ENCODE measurements at regions not wholly inside any gene's neighbourhood (a gene's known extent, or its start where the extent isn't known, plus 50 kb on each side); places are given as distances from the start of the nearest gene placed in this dataset.

DNA sequence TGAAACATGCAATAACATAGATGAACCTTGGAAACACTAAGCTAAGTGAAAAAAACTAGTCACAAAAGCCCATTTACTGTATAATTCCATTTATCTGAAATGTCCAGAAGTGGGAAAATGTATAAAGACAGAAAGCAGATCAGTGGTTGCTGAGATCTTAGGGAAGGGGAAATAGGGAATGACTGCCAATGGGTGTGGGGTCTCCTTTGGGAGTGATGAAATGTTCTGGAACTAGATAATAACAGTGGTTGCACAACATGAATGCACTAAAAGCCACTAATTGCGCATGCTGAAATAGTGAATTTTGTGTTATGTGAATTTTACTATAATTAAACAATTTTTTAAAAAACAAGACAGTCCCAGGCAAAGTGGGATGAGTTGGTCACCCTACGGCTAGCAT, 472.8 kb downstream of the CCDC171 start:
- no peak for DNase-seq

- DNase-seq, result no peak
These were observed 474.0 kb downstream of the CCDC171 start for GRCh38 chr9:16026886-16027285.

GRCh38 chr9:16028548-16028947, 475.7 kb downstream of the CCDC171 start:
- no peak for DNase-seq

- no peak for DNase-seq
These were observed 476.3 kb downstream of the CCDC171 start for GRCh38 chr9:16029046-16029615.

DNA sequence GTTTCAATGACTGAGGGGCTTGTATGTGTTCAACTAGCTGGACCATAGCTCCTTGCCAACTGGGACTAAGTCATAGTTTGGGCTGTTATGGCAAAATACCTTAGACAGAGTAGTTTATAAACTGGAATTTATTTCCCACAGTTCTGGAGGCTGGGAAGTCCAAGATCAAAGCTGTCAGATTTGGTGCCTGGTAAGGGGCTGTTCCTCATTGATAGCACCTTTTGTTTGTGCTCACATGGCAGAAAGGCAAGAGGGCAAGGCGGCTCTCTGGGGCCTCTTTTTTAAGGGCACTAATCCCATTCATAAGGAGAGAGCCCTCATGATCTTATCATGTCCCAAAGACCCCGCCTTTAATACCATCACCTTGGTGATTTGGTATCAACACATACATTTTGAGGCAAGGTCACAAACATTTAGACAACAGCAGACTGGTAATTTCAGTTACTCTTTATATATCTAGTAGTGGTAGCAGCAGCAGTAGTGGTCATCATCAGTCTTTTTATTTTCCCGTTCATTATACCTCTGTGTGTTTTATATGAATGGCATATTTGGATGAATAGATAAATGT, 477.0 kb downstream of the CCDC171 start:
- DNase-seq, result no peak

DNA sequence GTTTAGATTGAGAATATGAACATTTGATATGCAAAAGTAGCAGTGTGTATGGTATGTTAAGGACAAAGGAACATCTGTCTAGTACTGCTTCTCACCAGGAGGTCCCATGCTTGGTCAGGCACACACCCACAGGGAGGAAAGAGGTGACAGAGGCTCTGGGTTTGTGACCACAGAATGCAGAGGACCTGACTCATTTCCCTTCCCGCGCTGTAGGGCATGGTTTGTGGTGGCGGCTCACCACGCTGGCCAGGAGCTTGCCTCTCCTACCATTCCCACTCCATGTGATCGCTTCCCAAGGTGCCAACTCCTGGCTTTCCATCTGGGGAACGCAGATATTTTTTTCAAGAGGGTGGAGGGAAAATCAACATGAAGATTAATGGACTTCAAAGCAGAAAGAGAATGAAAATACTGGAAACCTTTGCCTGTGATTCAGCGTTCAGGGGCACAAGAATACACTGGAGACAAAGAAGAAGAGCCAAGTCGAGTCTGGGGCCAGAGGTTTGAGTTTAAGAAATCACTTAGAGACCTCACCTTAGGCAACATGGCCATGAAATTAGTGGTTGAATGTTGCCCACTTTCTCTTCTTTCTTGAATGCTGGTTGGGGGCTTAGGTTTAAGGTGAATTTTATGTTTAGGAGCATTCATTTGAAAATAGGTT, 477.8 kb downstream of the CCDC171 start:
- no peak for DNase-seq

DNA sequence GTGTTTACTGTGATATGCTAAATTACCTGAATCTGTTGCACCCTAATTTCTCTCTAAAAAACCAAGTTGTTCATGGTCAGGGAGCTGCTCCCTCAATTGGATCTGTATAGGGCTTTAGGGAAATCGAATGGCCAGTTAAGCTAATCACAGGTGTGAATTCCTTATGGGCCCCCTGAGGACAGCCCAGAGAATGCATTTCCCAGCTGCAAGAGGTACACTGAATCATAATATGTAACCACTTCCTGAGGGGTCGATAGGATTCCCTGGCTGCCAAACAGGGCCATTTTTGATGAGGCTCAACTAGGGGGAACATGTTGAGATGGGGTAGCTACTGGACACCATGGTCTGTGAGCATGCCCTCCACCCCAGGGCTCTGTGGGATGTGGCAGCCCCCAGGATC, 478.6 kb downstream of the CCDC171 start:
- DNase-seq, result no peak

DNA sequence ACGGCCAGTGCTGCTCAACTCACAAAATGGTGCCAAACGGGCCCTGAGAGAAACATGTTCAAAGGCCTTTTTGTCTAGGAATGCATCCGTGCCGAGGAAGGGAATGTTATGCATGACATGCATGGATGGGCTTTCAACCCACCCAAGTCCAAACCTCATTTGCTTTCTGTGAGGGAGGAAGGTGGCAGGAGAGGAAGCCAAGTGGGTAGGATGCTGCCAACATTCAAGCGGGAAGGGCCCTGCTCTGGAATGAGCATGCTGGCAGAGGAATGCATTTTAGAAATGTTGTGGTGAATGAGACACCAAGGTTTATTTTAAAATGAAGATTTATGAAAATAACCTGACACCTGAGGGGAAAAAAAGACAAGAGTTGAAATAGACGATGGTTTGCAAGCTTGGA, 479.1 kb downstream of the CCDC171 start:
- DNase-seq, result no peak

- DNase-seq, result no peak
These were observed 480.0 kb downstream of the CCDC171 start for GRCh38 chr9:16032799-16033198.

DNA sequence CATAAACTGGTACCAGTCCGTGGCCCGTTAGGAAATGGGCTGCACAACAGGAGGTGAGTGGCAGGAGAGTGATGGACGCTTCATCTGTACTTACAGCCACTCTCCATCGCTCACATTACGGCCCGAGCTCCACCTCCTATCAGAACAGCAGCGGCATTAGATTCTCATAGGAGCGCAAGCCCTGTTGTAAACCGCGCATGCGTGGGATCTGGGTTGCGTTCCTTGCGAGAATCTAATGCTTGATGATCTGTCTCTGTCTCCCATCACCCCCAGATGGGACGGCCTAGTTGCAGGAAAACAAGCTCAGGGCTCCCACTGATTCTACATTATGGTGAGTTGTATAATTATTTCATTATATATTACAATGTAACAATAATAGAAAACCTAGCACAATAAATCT, 480.4 kb downstream of the CCDC171 start:
- DNase-seq, result no peak

GRCh38 chr9:16033921-16034691, 481.3 kb downstream of the CCDC171 start:
- no peak for DNase-seq

- DNase-seq, result no peak
These were observed 486.6 kb downstream of the CCDC171 start for GRCh38 chr9:16039218-16039987.

- DNase-seq, result no peak
These were observed 487.3 kb downstream of the CCDC171 start for GRCh38 chr9:16039988-16040761.

DNA sequence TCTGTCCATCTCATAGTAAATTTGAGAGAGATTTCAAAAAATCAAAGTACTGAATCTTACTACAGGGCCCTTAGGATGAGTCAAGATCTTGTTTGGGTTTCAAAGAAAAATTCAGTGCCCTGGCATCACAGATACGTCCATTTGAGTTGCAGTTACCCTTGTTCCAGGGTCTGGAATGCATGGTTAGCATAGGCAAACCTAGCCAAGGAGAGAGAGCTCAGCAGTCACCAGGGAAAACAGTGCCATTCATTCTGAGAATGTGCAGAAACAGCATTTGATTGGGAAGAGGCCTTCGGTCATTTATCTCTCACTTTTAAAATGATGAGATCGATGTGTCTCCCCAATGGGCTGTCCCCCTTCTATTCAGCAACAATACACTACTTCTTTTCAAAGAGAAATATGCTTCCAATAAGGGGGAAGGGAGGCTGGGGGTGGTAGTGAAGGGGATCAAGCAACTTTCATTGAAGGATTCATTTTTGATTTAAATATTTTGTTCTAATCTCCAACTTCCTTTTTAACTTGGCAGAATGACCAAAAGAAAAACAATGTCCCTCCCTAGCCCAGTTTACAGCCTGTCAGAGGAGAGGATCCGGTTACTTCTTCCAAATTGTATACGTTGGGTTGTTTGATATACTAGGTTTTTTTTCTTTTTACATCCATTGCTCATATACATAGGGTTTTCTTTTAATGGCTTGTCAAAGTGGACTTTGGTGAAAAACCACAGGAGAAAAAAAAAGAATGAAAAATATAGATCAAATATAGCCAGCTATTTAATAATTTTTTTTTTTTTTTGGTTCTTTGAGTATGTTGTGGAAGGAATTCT, 491.1 kb downstream of the CCDC171 start:
- DNase-seq, result no peak

DNA sequence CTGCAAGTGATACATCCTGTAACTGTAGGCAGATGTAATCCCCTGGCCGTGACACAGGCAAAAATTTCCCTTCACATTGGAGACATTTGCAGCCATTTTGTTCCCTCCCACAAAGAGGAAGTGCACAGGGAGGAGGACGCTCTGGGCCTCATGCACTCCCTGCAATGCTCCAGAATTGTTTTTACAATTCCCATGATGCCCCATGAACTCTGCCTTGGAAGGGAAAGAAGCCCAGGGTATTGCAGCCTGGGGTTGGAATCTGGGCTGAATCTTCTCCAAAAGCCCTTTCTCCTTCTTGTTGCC, 491.7 kb downstream of the CCDC171 start:
- no peak for DNase-seq

DNA sequence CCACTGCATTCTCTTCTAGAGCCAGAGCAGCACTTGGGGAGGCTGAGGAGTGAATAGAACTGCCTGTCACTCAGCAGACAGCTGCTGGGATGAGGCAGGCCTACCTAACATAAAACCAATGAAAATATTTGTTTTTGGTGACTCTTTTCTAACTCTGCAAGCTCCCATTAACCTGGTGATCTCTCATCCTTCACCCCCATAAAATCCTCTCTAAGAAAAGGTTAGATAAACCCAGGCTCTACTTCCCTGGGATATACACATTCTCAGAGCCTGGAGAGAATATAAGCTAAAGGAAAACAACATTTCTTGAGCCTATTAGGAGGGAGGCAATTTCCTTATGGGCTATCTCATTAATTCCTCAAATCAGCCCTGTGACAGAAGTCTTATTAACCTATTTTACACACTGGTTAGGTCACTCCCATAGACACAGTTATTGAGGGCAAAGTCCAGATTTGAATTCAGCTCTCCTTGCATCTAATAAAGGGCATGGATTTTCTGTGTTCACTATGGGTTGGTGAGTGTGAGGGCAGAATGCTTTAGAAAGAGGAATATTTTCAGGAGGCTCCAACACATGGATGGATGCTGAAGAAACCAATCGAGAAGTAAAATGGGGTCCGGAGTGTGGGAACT, 492.9 kb downstream of the CCDC171 start:
- no peak for DNase-seq

DNA sequence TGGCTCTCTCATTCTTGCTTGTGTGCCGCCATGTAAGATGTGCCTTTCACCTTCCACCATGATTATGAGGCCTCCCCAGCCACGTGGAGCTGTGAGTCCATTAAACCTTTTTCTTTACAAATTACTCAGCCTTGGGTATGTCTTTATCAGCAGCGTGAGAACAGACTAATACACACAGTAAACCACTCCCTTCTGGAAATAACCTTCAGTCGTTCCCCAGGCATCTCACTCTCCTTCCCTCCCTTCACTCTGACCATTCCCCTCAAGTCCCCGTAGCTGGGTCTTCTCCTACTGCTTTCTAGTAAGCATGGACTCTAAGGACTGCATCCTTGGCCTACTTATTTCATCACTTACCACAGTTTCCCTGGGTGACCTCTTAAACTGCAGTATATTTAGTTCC, 493.9 kb downstream of the CCDC171 start:
- DNase-seq, result no peak

DNA sequence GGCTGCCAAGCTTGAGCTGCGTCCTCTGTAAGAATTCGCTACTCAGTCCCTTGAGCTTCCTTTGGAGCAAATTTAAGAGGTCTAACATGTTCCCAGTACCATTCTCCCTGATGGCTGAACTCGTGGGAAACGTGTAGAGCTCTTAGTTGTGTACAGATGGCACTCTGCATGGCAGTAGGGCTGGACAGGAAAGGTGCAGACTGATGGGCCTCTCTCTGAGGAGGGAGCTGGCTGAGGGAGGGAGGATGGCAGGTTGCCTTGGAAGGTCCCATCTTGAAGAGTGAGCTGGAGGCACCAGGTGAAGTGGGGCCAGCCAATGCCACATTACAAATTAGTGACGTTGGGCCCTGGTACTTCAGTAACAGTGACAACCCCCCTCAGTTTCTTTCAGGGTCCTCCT, 495.3 kb downstream of the CCDC171 start:
- DNase-seq, result no peak

- DNase-seq, result no peak
These were observed 499.3 kb downstream of the CCDC171 start for GRCh38 chr9:16052146-16052545.

DNA sequence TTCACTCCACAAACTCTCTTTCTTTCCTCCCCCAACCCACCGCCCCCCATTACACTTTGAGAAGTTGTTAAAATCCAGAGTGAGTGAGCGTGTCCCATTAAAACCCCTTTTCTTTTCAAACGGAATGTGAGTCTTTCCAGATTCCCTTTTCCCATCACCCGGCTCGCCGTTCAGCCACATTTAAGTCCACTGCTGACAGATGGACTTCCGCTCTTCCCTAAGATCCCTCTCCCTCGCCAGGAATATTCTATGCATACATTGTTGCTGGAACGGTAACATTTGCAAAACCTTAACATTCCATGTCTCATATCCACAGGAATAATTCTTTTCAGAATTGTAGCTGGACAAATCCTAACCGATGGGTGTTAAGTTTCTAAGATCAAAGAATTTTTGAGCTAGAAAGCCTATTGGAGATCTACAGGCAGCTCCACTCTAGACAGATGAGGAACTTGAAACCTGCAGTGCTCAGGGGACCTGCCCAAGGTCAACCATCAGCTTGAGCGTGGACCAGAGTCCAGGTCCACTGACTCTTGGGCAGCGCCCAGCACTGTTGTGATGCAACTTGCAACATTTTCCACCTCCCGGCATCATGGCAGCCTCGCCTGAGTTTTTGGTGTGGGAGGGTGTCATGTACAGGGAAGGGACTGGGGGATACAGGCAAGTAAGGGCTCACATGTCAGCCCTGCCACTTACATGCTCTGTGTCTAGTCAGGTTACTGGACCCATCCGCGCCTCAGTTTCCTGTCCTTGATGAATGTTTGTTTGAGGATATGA, 500.1 kb downstream of the CCDC171 start:
- DNase-seq, result no peak

Data from NCI-H1436 (cell line).